HG03196 (cell line): ENCODE measurements at regions not wholly inside any gene's neighbourhood (a gene's known extent, or its start where the extent isn't known, plus 50 kb on each side); places are given as distances from the start of the nearest gene placed in this dataset.

Source experiments
- ATAC-seq: cut with Tn5 transposase; IDR thresholded peaks from one replicate; pipeline ENCODE4 v1.9.1; 2021; ENCODE audit not compliant: unreplicated experiment

DNA sequence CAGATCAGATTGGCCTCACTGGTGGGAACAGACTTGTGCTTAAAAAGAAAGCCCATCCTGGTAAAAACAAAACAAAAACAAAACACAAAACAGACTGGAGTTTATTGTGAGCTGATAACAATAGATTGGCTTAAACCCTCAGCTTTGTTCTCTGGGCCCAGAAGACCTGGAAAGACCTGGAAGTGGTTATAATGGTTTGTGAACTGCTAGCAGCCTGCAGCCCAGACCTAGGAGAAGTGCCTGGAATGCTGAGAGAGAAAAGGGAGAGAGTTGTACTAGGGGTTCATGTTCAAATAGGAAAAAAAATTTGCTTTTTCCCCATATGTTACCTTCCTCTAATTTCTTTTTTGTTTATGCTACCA lies 396.6 kb downstream of the DMAC1 start:
- no peak for ATAC-seq

DNA sequence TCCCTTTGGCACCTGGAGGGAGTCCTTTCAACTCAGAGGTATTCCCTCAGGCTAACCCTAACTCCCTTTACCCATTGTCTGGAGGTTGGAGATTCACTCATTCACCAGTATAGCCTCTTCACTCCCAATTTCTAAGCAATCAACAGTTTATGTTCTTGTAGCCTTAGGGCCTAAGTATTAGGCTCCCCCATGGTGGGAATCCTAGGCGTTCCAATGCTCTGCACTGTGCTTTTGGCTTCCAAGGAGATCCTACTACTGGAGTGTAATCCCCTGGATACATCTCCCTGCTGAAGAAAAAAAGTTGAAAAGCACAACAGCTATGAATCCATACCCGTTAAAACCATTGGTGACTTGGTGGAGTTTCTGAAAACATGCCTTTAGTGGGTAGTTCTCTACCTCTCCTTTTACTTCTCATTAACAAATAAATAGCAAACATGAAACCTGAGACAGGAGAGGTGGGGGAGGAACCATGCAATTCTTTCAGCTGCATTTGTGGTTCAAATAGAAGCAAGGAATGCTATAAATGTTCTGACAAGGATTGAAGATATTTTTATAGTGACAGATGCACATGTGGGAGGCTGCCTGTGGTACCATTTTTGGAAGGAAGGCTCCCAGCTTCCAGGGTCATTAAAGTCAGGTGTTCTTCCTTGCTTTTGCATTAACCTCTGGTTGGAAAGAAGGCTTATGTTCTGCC lies 397.1 kb downstream of the DMAC1 start:
- no peak for ATAC-seq

DNA sequence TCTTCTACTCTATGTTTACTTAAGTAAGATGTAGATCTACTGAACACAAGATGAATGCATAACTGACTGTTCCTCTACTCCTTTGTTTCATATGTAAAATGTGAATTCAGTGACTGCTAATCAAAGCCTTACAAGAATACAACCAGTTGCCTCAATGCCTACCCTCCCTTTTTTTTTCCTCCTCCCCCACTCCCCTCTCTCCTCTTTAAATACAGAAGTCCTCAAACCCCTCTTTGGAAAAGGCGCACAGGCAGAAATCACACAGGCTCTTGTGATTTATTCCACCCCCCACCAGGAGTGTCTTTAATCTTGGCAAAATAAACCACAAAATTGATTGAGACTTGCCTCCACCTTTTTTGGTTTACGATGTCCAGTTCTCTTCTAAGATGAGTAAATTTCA lies 398.5 kb downstream of the DMAC1 start:
- no peak for ATAC-seq

DNA sequence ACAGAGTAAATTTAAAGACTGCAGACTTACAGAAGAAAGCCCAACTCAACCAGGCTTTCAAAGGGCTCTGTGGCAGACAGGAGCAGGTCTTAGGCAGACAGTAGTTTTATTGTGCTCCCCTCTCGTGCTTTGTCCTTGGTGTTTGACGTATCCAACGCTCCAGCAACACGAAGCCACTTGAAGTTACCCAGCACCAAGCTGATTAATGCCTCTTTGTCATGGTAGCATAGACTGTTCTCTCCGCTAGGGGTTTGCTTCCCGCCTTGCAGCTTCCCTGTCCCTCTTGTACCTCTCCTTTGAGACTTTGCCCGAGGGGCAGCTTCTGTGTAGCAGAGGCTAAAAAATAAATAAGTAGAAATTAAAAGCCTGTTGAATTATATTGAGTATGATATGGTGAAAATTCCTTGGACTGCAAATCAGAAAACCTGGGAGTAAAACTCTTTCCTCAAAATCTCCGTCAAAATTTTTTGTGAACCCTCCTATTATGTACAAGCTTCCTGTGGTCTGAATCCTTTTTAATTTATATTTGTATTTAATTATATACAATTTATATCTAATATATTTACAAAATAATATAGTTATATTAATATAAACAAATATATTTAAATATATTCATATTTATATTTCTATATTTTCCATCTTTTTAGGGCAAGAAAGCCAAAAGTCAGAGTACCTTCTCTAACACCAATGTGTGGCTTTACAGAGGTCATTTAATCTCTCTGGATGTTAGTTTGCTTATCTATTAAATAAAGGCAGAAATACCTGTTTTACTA lies 405.4 kb downstream of the DMAC1 start:
- ATAC-seq, result no peak

DNA sequence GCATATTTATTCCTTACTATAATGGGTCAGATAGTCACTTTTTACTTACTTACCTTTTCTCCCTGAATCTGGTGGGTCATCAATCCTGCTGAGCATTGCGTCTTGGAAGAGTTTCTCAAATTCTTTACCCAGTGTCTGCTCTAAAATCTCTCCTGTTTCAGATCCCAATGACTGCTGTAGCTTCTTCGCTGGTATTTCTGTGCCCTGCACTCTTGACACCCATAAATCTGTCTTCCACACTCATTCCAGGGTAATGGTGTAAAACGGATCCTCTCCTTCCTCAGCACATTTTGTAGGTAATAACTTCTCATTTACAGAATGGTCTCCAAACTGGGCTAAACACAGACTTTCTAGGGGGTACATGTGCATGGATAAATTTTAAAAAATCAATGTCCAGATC lies 407.4 kb downstream of the DMAC1 start:
- no peak for ATAC-seq

DNA sequence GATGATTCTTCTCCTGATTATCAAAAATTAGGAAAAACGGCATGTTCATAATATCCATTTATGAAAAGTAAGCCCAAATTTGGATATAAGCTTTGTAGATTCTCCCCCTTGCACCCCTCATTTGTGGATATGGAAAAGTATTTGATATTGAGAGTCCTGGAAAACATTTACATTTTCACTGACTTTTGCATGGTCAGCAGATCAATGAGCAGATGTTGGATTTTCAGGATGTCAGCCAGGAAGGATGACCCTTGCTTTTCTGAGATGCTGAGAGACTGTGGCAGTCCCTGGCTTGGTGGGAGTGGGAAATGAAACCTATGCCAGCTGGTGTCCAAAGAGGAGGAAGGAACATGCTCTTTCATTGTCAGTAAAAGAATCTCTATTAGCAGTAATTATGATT lies 410.8 kb downstream of the DMAC1 start:
- no peak for ATAC-seq

DNA sequence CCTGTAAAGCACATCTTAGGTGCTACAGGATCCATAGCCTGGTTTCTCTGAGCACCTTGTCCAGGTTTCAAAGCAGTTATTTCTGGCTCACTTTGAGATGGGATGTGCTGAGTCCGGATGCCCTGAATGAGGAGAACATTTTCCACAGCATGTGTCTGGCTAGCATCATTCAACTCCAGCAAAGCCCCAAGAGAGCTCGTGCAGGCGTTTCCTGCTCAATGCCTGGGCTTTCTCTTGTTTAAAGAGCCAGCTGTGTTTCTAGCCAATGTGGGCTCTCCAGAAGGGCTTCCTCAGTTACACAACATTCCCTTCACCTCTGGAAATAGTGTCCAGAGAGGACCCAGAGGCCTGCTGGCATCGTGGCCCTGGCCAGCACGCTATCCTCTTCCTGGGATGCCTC lies 411.7 kb downstream of the DMAC1 start:
- no peak for ATAC-seq

DNA sequence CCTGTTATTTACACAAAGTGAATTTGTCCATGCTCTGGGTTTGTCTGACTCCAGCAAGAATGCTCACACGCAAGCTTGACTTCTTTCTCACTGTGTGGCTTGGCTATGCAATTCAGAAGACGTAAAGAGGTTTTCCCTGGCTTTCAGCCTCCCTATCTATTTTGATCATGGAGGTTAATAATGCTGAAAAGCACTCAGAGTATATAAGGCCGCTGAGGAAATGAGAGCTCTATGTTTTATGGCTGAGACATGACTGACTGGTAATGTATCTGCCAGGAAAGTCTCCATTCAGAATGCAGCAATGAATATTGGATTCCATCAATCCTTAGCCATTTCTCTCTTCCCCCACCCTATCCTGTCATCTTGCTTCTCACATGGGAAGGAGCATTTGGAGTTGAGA lies 417.3 kb downstream of the DMAC1 start:
- no peak for ATAC-seq

DNA sequence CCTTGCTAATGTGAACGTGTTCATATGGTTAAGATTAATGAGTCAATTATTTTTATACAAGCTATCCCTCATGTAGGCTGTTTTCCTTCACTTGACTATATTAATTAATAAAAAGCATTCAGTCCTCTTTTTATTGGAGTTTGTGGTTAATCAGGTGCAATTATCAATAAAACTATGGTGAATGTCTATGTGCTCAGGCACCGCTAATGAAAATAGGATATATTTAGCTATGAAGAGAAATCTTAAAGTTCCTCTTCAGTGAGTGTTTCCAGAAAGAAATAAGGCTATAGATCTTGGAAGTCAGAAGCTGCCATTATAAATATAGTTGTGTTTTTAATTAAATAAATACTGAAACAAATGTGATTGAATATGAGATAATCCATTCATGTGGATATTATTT lies 422.1 kb downstream of the DMAC1 start:
- no peak for ATAC-seq

DNA sequence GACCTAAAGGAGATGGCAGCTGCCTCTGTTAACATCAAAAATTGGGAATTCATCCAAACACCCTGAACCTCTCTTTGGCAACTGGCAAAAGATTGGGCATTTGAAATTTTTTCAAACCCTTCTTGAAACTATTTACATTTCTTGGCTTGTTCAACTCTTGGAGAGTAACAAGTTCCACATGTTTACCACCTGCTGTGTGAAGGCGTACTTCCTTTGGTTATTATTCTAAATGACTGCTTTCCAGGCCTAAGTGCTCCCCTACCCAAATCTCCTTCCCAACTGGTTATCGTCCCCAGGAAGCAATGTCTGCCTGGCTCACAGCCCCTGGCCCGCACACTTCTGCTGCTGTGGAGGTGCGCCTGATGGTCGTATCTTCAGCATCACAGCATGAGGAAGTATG lies 422.7 kb downstream of the DMAC1 start:
- no peak for ATAC-seq

DNA sequence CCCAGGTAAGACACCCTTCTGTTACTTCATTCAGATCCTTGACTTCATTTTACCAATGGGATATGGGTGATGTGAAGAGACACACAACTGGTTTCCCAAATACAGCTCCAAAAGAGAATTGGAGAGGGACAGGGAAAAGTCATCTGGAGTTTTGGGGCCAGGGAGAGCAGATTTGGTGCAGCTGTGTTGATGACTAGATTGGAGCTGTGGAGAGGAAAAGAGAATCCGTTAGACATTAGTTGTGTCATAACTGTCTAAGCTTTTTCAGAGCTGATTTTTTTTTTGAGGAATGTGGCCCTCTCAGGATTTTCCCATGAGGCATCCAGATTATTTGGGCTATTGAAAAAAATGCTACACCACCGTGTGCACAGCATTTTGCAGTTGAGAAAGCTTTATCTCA lies 423.4 kb downstream of the DMAC1 start:
- no peak for ATAC-seq

DNA sequence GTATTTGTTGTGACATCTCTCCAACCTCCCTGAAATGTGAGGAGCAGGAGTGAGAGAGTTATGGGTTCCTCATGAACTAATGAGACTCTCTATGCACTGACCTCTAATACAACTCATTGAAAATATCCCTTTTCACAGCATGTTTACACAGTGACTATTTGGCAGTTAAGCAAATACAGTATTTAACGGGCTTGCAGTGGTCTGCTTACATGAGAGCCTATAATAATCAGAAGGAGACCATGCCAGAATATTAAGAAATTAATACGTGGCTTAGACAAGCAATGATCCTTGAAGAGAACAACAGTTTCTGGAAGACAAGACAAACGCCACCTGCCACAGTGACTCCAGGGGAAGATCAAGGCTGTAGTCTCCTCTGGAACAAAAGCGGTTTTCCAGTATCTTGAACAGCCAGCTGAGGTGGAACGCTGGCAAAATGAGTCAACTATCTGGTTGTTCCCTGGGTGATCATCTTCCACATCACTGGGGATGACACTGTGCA lies 424.5 kb downstream of the DMAC1 start:
- ATAC-seq, result no peak

DNA sequence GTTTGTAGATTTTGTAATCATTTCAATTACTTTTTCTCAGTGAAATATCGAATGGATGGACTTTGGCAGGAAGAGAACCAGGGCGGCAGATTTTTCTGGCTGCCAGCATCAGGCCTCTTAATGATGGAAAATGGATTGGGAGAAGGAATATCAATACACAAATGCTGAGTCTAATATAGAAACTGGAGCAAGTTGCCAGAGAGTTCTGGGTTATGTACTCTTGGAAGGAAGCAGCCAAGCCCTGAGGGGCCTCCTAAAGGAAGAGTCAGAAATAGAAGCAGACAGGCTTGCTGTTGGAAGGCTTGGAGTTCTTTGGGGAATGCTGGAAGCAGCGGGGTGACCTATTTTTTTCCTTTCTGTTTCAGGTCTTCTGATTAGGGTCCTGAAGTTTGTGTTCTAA lies 428.6 kb downstream of the DMAC1 start:
- no peak for ATAC-seq

DNA sequence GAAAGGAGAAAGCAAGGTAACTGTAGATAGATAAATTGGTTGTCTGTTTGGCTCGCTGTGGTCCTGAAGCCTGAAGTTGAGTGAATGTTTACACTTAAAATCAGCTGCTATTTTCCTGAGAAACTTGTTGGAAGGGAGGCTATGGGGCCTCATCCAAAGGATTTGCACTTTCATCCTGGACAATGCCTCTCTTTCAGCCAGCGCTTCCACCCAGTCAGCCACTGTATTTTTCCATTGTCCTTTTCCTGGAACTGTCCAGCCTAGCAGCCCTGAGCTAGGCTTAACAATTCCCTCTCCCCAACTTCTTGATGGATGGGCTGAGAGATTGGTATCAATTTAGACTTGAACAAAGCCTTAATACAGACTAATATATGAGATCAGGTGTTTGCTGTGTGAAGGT lies 429.2 kb downstream of the DMAC1 start:
- ATAC-seq, result no peak

DNA sequence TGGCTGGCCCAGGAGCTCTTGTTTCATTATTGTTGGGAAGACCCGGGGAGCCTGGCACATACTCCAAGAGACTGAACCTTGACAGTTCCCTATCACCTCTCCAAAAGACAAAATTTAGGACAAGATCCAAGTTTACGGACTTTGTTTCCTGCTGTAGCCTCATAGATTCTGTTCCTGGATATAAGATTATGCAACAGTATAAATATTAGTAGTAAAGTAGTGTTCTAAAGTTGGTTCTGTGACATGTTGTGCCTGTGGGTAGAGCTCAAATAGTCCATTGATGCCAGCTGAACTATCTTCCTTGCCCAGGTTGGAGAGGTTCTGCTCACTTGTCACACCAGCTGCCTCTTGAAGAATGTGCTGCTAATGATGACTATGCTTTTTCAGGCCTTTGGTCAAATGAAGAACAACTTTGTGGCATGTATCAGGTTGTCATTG lies 430.2 kb downstream of the DMAC1 start:
- no peak for ATAC-seq

DNA sequence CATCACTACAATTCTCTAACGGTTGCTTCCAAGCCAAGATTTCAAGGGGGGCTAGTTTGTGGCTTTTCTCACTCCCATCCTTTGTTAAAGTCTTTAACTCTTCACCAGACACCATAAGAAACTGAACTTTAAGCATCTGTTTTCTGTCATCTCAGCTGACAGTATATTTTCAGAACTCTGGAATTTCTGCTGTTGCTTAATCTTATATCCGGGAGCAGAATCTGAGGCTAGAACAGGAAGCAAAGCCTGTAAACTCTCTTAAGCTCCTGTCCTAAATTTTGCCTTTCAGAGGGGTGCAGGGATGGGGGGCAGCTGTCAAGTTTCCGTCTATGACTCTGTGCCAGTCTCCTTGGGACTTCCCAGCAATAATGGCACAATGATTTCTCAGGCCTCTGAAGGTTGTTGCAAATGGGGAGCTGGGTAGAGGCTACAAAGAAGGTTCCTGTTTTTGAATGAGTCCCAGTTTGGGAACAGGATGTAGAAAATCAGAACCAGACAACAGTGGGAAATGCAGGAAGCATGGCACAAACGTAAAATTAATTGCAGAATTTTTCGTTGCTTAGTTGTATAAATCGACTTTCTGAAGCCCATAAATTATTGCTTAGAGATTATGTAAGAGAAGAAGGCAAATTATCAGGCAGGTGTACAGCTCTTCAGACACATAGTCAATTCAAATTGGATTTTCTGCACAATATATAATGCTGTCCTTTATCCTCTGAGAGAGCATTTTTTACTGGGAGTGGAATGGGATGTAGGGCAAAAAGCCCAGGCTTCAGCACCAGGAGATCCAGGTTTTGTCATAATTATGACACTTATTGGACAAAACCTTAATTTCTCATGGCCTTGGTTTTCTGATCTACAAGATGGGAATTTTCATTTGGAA lies 430.9 kb downstream of the DMAC1 start:
- no peak for ATAC-seq

DNA sequence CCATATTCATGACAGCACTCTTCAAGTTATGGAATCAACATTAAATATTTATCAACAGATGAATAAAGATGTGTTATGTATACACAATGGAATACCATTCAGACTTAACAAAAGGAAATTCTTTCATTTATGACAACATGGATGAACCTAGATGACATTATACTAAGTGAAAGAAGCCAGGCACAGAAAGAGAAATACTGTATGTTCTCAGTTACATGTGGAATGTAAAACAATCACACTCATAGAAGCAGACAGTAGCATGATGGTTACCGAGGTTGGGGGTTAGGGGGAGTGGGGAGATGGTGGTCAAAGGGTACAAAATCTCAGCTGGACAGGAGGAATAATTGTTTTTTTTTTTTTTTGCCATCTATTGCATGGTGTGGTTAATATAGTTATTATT lies 431.9 kb downstream of the DMAC1 start:
- ATAC-seq, result no peak

DNA sequence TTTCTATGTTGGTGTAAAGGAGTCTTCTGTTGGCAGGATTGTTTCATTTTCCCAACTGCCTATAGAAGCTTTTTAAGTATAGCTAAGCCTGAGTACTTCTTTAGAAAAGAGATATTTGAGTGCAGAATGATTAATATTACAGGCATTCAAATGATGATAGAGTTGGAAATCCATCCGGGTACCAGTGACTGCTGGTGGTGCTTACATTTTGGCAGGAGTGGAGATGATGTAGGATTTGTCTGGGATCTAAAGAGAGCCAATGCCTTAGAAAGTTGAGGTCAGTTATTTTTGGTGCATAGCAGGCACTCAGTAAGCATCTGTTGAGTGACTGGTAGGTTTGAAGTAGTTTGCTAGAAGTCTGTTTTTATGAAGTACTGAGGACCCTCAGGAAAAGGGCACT lies 433.5 kb downstream of the DMAC1 start:
- no peak for ATAC-seq

DNA sequence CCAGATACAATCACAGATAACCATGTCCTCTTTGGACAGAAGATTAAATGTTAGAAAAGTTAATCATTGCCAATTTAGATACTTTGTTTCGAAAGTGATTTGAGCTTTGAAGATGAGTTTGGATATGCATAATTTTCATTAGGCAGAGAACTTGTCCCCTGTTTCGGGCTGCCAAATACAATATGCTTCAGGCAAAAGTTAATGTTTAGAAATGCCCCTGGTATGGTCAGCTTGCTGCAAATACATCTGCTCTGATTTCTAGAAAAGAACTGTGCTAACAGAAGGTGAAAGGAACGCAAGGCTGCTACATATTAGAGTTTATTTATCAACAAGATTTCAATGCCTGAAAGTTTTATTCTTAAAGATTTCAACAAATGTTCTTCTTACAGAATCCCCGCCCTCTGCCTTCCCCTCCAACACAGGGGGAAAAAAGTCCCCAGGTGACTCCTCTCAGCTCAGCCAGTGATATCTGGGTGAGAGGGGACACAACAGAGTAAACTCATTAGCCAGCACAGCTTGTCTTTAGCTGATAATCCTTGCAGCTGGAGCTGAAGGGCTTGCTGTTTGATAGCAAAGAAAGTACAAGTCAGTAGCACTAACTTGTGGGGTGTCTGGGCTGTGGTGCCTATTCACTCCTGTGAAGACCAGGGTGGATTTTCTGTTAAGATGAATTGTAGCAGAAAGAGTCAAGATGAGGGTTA lies 435.7 kb downstream of the DMAC1 start:
- no peak for ATAC-seq

DNA sequence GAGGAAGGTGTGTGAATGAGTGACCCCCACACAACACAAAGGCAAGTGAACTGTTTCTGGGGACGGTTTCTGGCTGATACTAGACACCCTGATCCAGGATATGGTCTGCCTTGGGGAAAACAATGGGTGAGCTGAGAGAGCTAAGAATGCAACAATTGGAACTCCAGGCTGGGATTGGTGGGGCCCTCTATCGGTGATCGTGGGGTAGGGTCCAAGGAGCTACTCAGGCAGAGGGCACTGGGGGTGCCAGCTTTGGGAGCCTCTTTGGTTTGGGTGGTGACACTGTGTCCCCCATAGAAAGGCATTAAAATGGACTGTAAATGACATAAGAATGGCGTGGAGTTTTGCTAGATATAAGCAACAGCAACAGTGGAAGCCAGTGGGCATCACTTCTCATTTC lies 439.1 kb downstream of the DMAC1 start:
- ATAC-seq, result no peak

DNA sequence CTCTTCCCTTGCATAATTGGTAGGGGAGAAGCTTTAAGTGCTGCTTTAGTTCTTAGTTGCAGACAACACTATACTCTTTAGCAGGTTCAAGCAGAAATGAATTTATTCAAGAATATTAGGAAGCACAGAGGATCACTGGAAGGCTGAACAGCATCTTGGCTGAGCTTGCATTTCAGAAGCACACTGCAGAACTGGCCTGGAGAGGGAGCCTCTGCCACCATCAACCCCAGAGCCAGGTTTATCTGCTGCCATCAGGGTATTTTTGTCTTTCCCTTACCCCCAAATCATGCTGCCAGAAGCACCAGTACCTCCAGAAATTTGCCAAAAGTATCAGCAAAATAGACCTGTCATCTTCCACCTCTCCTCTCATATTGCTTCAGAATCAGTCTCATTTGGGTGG lies 440.7 kb downstream of the DMAC1 start:
- ATAC-seq, result no peak
